ENCODE measurements at regions not wholly inside any gene's neighbourhood (a gene's known extent, or its start where the extent isn't known, plus 50 kb on each side); places are given as distances from the start of the nearest gene placed in this dataset.
"Not testable (repeated sequence)": the region's sequence is repeated elsewhere in the genome, so short reads cannot be mapped to it uniquely, and the experiment has no call there.

- FAIRE-seq; DNase-seq (ENCODE audit: extremely low spot score, insufficient read length, low read depth): not testable (repeated sequence)
Observed at GRCh38 chr5:134471858-134472449, 53.5 kb upstream of the JADE2 start.

- FAIRE-seq, result no peak
- DNase-seq (ENCODE audit: extremely low spot score, insufficient read length, low read depth), result no peak
Observed at GRCh38 chr5:134468921-134469400, 56.5 kb upstream of the JADE2 start.

GRCh38 chr5:134467231-134467630, 55.5 kb upstream of the CDKN2AIPNL start:
- no peak for DNase-seq (ENCODE audit: extremely low spot score, insufficient read length, low read depth)
- no peak for FAIRE-seq

- DNase-seq (ENCODE audit: extremely low spot score, insufficient read length, low read depth) (peak; percentile 26), FAIRE-seq (no peak)
Observed at GRCh38 chr5:134466241-134467069, 54.8 kb upstream of the CDKN2AIPNL start.

GRCh38 chr5:134465816-134466240, 54.1 kb upstream of the CDKN2AIPNL start:
- DNase-seq (ENCODE audit: extremely low spot score, insufficient read length, low read depth), result peak; percentile 82
- FAIRE-seq, result peak; percentile 94

- FAIRE-seq, result no peak
Observed at GRCh38 chr5:134464988-134465815, 53.5 kb upstream of the CDKN2AIPNL start.

GRCh38 chr5:134463991-134464760, 52.5 kb upstream of the CDKN2AIPNL start:
- DNase-seq (ENCODE audit: extremely low spot score, insufficient read length, low read depth) (no peak), FAIRE-seq (no peak)

More at GRCh38 chr5:134464988-134465815, 53.5 kb upstream of the CDKN2AIPNL start:
- DNase-seq (ENCODE audit: extremely low spot score, insufficient read length, low read depth), result no peak

- DNase-seq (ENCODE audit: extremely low spot score, insufficient read length, low read depth) (no peak), FAIRE-seq (no peak)
Observed at GRCh38 chr5:134463176-134463720, 51.6 kb upstream of the CDKN2AIPNL start.

- no peak for FAIRE-seq
- no peak for DNase-seq (ENCODE audit: extremely low spot score, insufficient read length, low read depth)
Observed at GRCh38 chr5:134462761-134463160, 51.1 kb upstream of the CDKN2AIPNL start.

- FAIRE-seq (no peak), DNase-seq (ENCODE audit: extremely low spot score, insufficient read length, low read depth) (no peak)
Observed at GRCh38 chr5:134462047-134462575, 50.4 kb upstream of the CDKN2AIPNL start.
